Inflammatory macrophage treated with lipopolysaccharide for 4 hours (primary cell): ENCODE measurements at regions not wholly inside any gene's neighbourhood (a gene's known extent, or its start where the extent isn't known, plus 50 kb on each side); places are given as distances from the start of the nearest gene placed in this dataset.
"Not testable (repeated sequence)": the region's sequence is repeated elsewhere in the genome, so short reads cannot be mapped to it uniquely, and the experiment has no call there.

Experiments used
- DNase-seq: peaks from one replicate; pipeline ENCODE4 v3.0.0-alpha.2; 2020

- no peak for DNase-seq
Measured at GRCh38 chr15:31606931-31607497, 280.4 kb downstream of the KLF13 start.

GRCh38 chr15:31607656-31608055 is 281.0 kb downstream of the KLF13 start:
- peak; percentile 52 for DNase-seq

GRCh38 chr15:31609258-31609681 is 282.6 kb downstream of the KLF13 start:
- DNase-seq = peak; percentile 82

GRCh38 chr15:31609906-31610305 is 283.3 kb downstream of the KLF13 start:
- DNase-seq = peak; percentile 42

- no peak for DNase-seq
Measured at GRCh38 chr15:31615643-31616415, 289.2 kb downstream of the KLF13 start.

DNA sequence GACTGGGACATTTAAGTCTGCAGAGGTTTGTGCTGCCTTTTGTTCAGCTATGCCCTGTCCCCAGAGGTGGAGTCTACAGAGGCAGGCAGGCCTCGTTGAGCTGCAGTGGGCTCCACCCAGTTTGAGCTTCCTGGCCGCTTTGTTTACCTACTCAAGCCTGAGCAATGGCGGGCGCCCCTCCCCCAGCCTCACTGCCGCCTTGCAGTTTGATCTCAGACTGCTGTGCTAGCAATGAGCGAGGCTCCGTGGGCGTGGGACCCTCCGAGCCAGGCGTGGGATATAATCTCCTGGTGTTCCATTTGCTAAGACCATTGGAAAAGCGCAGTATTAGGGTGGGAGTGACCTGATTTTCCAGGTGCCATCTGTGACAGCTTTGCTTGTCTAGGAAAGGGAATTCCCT is 296.7 kb downstream of the KLF13 start:
- DNase-seq = not testable (repeated sequence)

DNA sequence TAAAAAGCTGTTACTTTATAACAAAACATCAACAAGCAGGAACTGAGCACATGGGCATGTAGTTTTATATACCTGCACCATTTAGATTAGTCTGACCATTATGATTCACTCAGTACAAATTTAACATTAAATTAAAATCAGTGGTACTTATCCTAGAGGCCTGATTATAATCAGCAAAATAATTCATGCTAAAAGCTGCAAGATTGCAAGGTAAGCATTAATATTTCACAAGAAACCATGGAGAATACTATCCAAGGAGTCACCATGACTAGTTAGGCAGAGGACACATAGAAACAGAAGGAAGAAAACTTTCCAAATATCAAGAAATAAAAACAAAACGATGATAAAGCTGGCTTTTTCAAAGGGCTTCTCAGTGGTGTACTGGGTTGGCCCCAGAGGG is 297.5 kb downstream of the KLF13 start:
- DNase-seq = not testable (repeated sequence)

- not testable (repeated sequence) for DNase-seq
Measured at GRCh38 chr15:31635715-31636114, 309.1 kb downstream of the KLF13 start.

GRCh38 chr15:31636911-31637310 is 310.3 kb downstream of the KLF13 start:
- DNase-seq = not testable (repeated sequence)

- not testable (repeated sequence) for DNase-seq
Measured at GRCh38 chr15:31643955-31644354, 317.3 kb downstream of the KLF13 start.

GRCh38 chr15:31644761-31645160 is 318.1 kb downstream of the KLF13 start:
- not testable (repeated sequence) for DNase-seq

DNA sequence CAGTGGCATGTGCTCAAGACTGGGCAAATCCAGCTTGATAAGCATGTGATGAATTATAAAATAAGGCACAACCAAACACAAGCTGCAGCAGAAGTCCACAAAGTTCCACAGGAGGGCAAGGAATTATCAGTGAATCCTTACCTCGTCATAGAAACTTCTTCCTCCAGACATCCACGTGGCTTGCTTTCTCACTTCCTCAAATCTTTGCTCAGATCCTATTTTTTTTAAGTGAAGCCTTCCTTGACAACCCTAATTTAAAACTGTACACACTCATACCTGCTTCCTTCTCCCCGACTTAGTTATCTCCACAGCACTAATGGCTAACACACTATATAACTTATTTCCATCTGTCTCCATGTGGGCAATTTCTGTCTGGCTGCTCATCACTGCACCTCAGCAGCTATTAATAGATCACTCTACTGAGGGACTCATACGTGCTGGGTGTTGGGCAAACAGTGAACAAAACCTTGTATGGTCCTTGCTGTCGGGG is 320.7 kb downstream of the KLF13 start:
- peak; percentile 48 for DNase-seq

DNA sequence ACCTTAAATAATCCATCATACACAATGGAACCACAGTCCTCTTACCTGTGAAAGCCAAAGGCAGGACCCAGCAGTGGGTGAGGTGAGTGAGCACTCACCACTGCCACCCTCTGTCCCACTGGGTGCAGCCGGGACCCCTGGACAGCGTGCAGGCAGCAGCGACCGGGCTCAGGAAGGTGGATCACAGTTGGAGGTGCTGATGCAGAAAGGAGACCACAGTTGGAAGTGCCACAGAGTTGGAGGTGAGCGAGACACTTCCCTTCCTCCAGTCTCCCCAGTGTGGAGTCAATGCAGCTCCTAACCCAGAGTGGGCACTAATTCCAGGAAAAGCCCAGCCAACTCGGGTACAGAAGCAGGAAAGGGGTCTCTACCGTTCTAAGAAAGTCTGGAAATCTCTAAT is 323.0 kb downstream of the KLF13 start:
- not testable (repeated sequence) for DNase-seq

GRCh38 chr15:31650055-31650701 is 323.5 kb downstream of the KLF13 start:
- DNase-seq = not testable (repeated sequence)

DNA sequence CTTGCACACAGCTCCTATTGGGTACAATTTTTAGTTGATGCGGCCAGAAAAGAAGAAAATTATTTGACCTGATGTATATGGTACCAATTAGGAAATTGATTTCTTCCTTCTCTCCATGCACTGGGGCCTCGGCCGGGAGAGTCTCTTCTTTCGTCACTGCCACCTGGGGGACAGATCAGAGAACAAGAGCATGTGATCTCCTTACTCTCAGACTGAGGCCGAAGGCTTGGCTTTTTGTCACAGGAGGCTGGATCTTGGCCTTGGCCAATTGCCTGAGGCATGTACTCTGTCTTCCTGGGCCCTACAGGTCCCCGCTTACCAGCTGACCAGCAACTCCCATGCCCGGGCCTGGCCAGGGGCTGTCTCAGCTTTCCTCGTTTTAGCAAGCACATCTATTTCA is 330.3 kb downstream of the KLF13 start:
- DNase-seq = not testable (repeated sequence)

- no peak for DNase-seq
Measured at GRCh38 chr15:31660816-31661215, 334.2 kb downstream of the KLF13 start.

DNA sequence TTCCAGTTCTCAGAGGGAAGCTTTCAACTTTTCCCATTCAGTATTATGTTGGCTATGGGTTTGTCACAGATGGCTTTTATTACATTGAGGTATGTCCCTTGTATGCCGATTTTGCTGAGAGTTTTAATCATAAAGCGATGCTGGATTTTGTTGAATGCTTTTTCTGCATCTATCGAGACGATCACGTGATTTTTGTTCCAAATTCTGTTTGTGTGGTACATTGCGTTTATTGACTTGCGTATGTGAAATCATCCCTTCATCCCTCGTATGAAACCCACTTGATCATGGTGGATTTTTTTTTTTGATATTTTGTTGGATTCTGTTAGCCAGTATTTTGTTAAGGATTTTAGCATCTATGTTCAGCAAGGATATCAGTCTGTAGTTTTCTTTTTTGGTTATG is 339.1 kb downstream of the KLF13 start:
- not testable (repeated sequence) for DNase-seq

DNA sequence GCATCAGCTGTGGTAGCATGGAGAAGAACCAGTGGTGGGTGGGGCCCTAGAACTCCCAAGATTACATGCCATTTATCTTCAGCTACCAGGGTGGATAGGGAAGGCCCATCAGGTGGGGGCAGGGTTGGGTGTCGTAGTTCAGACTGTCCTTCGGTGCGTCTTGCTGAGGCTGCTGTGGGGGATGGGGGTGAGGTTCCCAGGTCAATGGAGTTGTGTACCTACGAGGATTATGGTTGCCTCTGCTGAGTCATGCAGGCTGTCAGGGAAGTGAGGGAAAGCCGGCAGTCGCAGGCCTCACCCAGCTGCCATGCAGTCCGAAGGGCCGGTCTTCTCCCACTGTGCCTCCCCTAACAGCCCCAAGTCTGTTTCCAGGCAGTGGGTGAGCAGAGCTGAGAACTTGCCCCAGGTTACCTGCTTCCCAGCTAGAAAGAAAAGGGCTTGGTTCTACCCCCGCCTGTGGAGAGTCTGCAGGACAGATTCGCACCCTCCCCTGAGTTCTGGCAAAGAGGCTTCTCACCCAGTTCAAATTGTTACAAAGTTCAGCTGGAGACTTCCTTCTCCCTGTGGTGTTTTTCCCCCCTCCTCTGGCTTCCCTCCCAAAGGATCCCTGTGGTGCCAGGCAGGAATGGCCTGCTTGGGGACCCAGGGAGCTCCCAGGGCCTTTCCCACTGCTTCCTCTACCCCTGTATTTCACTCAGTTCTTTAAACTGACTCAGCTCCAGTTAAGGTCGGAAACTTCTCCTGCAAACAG is 342.7 kb downstream of the KLF13 start:
- not testable (repeated sequence) for DNase-seq

DNA sequence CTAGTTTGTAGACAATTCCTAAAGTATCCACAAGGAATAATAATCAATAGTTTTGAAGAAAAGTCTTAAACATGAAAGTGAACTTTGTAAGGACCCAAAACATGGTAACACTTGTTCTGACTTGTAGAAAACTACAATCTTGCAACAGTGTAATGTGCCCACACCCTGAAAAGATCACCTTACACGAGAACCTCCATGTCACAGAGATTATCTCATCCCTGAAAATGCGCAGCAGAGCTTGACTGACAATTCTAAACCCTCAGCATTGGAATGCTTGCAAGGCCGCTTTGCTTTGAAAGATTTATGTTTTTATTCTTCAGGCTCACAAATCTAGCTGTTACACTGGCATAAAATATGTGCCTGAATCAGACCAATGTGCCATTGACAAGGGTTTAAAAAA is 346.6 kb downstream of the KLF13 start:
- not testable (repeated sequence) for DNase-seq

GRCh38 chr15:31681529-31682259 is 348.6 kb upstream of the CHRNA7 start:
- not testable (repeated sequence) for DNase-seq

DNA sequence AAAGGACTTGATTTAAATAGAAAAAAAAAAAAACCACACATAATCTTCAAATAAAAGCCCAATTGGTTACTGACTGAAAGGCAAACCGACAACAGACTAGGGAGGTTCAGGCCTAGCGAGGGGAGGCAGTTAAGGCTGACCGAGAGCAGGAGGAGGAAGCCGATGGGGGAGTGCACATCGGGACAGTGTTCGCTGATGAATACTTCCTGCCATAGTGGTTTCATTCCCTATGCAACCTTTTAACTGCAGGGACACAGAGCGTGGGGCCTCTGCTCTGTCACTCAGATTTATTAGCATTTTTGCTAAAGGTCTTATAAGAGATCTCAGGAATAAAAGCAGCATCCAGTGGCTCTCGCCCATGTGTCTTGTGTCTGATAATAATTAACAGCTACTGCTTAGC is 343.2 kb upstream of the CHRNA7 start:
- not testable (repeated sequence) for DNase-seq

DNA sequence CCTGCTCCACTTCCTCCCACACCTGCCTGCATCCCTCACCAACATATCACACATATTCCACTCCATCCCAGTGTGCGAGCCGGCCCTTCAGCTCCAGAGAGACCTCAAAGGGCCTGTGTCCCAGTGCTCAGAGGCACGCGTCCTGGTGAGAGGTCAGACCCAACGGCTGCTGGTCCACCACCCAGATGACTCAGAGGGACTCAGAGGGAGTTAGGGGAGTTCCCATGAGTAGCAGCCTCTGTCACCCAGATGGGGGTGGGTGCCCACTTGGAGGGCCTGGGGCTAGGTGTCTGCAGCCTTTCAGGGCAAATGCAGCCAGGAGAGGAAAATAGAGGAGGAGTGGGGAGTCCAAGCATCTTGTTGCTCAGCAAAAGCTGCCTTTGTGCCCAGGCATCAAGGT is 333.8 kb upstream of the CHRNA7 start:
- DNase-seq = not testable (repeated sequence)
